Heart left ventricle (tissue), 16 donors: ENCODE measurements at regions not wholly inside any gene's neighbourhood (a gene's known extent, or its start where the extent isn't known, plus 50 kb on each side); places are given as distances from the start of the nearest gene placed in this dataset.

Source experiments
- ATAC-seq, 4 donors: fragments of 200-7000 bp; cut with Tn5 transposase; one replicate each; pipeline ENCODE4 v1.9.1; 2020 to 2022; ENCODE audit warnings: moderate library complexity in 4 of 4, mild to moderate bottlenecking in 3 of 4, moderate number of reproducible peaks in 1 of 4
- DNase-seq, 5 donors: peaks; one replicate each; pipeline ENCODE4 v3.0.0-alpha.2; 2020
- H3K27ac ChIP-seq, 12 donors: fragments of 200-600 bp; sonication (generic) in 4 of 12; one replicate each; pipeline versions ENCODE4 v1.5.0 to v1.8.0; 2016 to 2022; ENCODE audit warnings: mild to moderate bottlenecking in 2 of 12
- H3K27me3 ChIP-seq, 9 donors: fragments of 200-600 bp; sonication (generic) in 2 of 9; one replicate each; pipeline versions ENCODE4 v1.5.1 to v1.8.0; 2016 to 2022; ENCODE audit warnings: mild to moderate bottlenecking in 3 of 9
- H3K36me3 ChIP-seq, 9 donors: fragments of 200-600 bp; sonication (generic) in 2 of 9; one replicate each; pipeline versions ENCODE4 v1.5.0 to v1.8.0; 2018 to 2022; ENCODE audit warnings: mild to moderate bottlenecking in 2 of 9
- H3K4me1 ChIP-seq, 12 donors: fragments of 200-600 bp; sonication (generic) in 4 of 12; one replicate each; pipeline versions ENCODE4 v1.5.0 to v1.8.0; 2016 to 2022; ENCODE audit warnings: mild to moderate bottlenecking in 3 of 12
- H3K4me3 ChIP-seq, 12 donors: fragments of 200-600 bp; sonication (generic) in 4 of 12; one replicate each; pipeline versions ENCODE4 v1.5.0 to v1.8.0; 2017 to 2022; ENCODE audit warnings: mild to moderate bottlenecking in 9 of 12, moderate library complexity in 4 of 12
- H3K9me3 ChIP-seq, 12 donors: fragments of 200-600 bp; sonication (generic) in 4 of 12; one replicate each; pipeline versions ENCODE4 v1.5.0 to v1.8.0; 2016 to 2022; ENCODE audit warnings: mild to moderate bottlenecking in 1 of 12
- POLR2A ChIP-seq, 2 donors: fragments of 450-650 bp; IDR thresholded peaks; one replicate each; pipeline ENCODE4 v1.6.1; 2017; ENCODE audit warnings: antibody characterized with exemption in 2 of 2, mild to moderate bottlenecking in 2 of 2, moderate library complexity in 2 of 2
- WGBS, 4 donors: extraction: QIAGEN DNeasy Blood & Tissue Kit in 2 of 4; methylation state at CpG; one replicate each; pipeline versions ENCODE4 v1.1.5 to v1.1.7; 2013 to 2018; 5-methylcytosine and 5-hydroxymethylcytosine counted together
- intact Hi-C, 10 donors: fragments of 100-400 bp; cut with DNase I; formaldehyde crosslinking; loops; one replicate each; pipeline versions ENCODE4 v1.11.1 to v1.14.2; 2022
- TF ChIP-seq, protein P1 (sequence below), 12 donors: fragments of 200-600 bp; sonication (generic) in 4 of 12; IDR thresholded peaks; one replicate each; pipeline versions ENCODE4 v1.5.0 to v1.8.0; 2018 to 2022; ENCODE audit warnings: antibody characterized with exemption in 12 of 12, mild to moderate bottlenecking in 5 of 12
- donor health status: ischemic (EF 13 %, LVEDD 7.1; RV severe dilation, severe dysfunction).
- donor health status: healthy with polysubstance abuse.
- donor health status: DM: no; HTN: yes; CAD: no.
- donor health status: DM: no; HTN: no; CAD: no.
- donor health status: ischemic (EF 25% LVEDD 6.9; RV normal size, moderate dysfunction).
- donor health status: ischemic (EF 25% LVEDD 5.7; RV mildly dilated, moderate dysfunction).
- donor health status: healthy.
- donor health status: DM: yes; HTN: yes; CAD: no.
- donor health status: ischemic (EF 35%, LVEDD 5.7; RV mildly dilated, moderate dysfunction).
- donor health status: nonischemic (EF 11% LVEDD 7.7; RV severe dilation, severe dysfunction).
- donor health status: DM: yes; HTN: yes; CAD: no.
- donor health status: PGD.
- donor health status: ischemic (EF 29% LVEDD 5.4; RV normal size, mild dysfunction).
- donor health status: nonischemic (EF 23%, LVEDD 6.1; RV moderate dilation, normal function).

DNA sequence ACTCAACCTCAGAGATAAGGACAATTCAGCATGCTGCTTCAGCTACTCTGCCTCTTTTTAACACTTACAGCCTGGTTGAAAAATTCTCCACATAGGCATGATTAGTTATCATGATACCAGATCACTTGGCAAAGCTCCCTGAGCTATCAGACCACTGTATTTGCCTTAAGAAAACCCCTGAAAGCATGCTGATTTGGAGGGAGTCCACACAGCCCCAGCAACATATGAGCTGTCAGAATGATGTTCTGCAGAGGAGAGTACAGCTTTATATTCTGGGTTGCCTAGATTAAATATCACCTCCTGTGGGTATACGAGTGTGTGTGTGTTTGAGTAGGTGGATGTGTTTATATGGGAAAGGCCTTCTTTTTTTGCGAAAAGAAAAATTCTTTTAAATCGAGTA lies 170.2 kb upstream of the CHRM2 start:
- no peaks in the 10 kb centered on the region for H3K27me3 ChIP-seq
- H3K4me1 ChIP-seq = peaks cover 0 to 11% (median 0%) of the 10 kb centered on the region in 12 donors
- WGBS, 4 donors = 37 to 45% (median 42%) methylated on average over 3 of the region's 3 CpGs
- no peaks in the 10 kb centered on the region for H3K9me3 ChIP-seq
- H3K36me3 ChIP-seq = no peaks in the 10 kb centered on the region
- DNase-seq = no peak
- H3K27ac ChIP-seq = peak overlapping the region in 1 of 12 donors; percentile 31
- intact Hi-C loops = loop anchor here in 1 of 10 donors (10.0 kb wide), 1 partner anchor 387 kb away; no protein-coding TSS in a partner anchor
- no peak overlapping the region for H3K4me3 ChIP-seq
- no peak for TF ChIP-seq POLR2A (IDR thresholded peaks at IDR 0.05)
- TF ChIP-seq, protein P1, sequence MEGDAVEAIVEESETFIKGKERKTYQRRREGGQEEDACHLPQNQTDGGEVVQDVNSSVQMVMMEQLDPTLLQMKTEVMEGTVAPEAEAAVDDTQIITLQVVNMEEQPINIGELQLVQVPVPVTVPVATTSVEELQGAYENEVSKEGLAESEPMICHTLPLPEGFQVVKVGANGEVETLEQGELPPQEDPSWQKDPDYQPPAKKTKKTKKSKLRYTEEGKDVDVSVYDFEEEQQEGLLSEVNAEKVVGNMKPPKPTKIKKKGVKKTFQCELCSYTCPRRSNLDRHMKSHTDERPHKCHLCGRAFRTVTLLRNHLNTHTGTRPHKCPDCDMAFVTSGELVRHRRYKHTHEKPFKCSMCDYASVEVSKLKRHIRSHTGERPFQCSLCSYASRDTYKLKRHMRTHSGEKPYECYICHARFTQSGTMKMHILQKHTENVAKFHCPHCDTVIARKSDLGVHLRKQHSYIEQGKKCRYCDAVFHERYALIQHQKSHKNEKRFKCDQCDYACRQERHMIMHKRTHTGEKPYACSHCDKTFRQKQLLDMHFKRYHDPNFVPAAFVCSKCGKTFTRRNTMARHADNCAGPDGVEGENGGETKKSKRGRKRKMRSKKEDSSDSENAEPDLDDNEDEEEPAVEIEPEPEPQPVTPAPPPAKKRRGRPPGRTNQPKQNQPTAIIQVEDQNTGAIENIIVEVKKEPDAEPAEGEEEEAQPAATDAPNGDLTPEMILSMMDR (IDR thresholded peaks at IDR 0.05) = no peak
- peak; percentile 44 to 76 (median 54) for ATAC-seq

DNA sequence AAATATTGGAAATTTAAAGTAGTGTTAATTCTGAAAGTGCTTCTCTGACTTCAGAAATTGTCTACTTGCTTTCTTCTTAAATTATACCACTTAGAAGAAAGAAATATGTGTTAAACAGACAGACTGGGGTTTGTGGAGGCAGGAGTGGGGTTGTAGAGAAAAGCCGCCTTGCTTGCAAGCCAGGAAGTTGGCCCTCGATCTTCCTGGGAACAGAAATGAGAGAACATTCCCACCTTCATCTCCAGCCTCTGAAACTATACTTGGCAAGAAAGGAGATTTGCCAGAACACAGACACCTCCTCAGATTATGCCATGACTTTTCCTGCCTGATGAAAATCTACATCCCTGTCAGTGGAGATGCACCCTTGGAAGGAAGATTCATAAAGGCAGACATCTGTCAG lies 171.2 kb upstream of the CHRM2 start:
- intact Hi-C loops = loop anchor here in 1 of 10 donors (10.0 kb wide), 1 partner anchor 388 kb away; no protein-coding TSS in a partner anchor
- H3K27me3 ChIP-seq = no peaks in the 10 kb centered on the region
- WGBS, 4 donors = 77 to 81% (median 79%) methylated on average over 2 of the region's 2 CpGs
- no peaks in the 10 kb centered on the region for H3K9me3 ChIP-seq
- no peak for DNase-seq
- H3K4me1 ChIP-seq = peaks cover 0 to 11% (median 0%) of the 10 kb centered on the region in 12 donors
- H3K36me3 ChIP-seq = no peaks in the 10 kb centered on the region
- no peak overlapping the region for H3K4me3 ChIP-seq
- TF ChIP-seq, protein P1 (IDR thresholded peaks at IDR 0.05) = no peak
- TF ChIP-seq POLR2A (IDR thresholded peaks at IDR 0.05) = no peak
- no peak overlapping the region for H3K27ac ChIP-seq
- no peak for ATAC-seq

DNA sequence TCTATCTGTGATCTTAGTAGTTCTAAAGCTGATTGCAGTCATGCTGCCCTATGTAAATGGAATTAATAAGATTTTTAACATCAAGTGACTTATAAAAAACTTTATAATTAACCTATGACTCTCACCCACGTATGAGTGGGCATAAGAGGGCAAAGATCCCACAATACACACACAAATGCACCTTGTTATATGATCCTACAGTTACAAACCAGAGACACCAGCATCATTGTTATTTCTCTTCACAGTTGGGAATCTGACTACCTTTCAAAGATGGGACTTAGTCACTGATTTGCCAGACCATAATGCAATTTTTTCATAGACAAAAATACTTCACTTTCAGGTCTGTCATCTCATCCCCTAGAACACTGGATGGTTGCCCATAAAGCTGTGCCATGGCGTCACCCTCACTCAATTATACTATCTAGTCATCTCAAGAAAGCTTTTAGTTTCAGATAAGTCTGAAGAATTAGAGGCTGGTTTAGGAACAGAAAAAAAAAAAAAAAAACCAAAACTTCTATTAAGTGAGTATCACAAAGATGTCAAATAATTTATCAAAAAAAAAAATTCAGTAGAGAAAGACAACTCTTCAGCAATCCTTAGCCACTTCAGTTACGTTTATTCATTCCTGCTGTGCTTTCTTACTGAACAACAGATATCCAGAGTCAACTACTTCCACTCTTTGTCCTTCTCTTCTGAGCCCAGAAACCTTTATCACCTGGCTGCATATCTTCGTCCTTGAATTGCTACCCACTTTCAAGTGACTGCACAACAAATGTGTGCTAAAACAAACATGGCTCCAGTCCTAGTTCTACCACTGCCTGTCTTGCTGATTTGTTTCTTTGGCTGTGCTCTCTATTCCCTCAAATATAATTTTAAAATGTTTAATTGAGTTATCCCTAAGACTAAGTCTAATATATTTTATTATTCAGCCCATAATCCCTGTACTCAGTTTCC lies 175.0 kb upstream of the CHRM2 start:
- Histone ChIP-seq H3K27me3 (no peaks in the 10 kb centered on the region), H3K36me3 (no peaks in the 10 kb centered on the region), H3K9me3 (no peaks in the 10 kb centered on the region), H3K4me3 (no peak overlapping the region), H3K4me1 (peaks cover 0 to 5% (median 0%) of the 10 kb centered on the region in 12 donors), H3K27ac (no peak overlapping the region)
- ATAC-seq (no peak), DNase-seq (no peak)
- 51 to 55% (median 54%) methylated on average over 4 of the region's 4 CpGs for WGBS, 4 donors
- intact Hi-C loops = loop anchor here in 1 of 10 donors (10.0 kb wide), 1 partner anchor 391 kb away; no protein-coding TSS in a partner anchor
- TF ChIP-seq POLR2A (IDR thresholded peaks at IDR 0.05) = no peak
- TF ChIP-seq, protein P1 (IDR thresholded peaks at IDR 0.05) = no peak

DNA sequence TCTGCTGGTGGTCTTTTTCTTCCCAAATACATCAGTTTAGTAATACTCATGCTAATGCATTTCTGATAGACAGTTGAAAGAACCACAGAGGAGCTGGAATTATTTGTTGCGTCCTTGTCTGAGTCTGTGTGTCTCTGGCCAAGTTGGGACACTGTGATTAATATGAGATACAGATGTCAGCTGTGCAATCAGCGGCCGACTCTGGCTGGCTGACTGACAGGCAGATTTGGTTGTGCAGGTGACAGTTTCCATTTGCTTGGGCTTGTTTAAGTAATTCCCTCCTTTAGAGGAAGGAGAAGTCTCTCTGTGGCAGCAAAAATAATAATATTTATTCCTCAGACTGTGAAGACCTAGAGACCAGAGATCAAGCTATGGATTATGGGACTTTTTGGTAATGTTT lies 176.2 kb upstream of the CHRM2 start:
- intact Hi-C loops = loop anchor here in 1 of 10 donors (10.0 kb wide), 1 partner anchor 393 kb away; no protein-coding TSS in a partner anchor
- Histone ChIP-seq H3K36me3 (no peaks in the 10 kb centered on the region), H3K4me1 (no peaks in the 10 kb centered on the region), H3K27me3 (no peaks in the 10 kb centered on the region), H3K4me3 (no peak overlapping the region), H3K27ac (no peak overlapping the region), H3K9me3 (no peaks in the 10 kb centered on the region)
- 25 to 56% (median 35%) methylated on average over 3 of the region's 3 CpGs for WGBS, 4 donors
- TF ChIP-seq POLR2A (IDR thresholded peaks at IDR 0.05) = no peak
- TF ChIP-seq, protein P1 (IDR thresholded peaks at IDR 0.05) = no peak
- DNase-seq (no peak), ATAC-seq (no peak)
